ENCODE measurements at regions not wholly inside any gene's neighbourhood (a gene's known extent, or its start where the extent isn't known, plus 50 kb on each side); places are given as distances from the start of the nearest gene placed in this dataset.

DNA sequence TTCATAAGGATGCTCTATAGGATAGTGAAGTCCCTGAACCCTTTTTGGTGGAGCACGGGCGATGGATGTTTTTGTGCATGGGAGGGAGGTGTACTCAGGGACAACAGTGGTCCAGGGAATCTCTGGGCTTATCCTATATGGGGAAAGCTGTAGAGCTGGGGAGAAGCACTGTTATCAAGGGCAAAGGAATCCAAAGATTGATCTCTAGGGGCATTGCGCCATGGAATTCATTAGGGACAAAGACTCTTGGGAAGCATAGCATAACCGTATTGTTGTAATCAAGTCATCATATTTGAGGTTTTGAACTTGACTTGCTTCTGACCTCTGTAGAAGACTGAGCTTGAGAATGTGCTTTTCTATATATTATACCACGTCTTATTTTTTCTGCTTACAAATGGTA, 172.9 kb upstream of the ZFHX3 start:
- Histone ChIP-seq H3K27ac (no peak overlapping the region), H3K27me3 (no peaks in the 10 kb centered on the region), H3K4me1 (no peaks in the 10 kb centered on the region), H3K9me3 (no peaks in the 10 kb centered on the region), H3K4me3 (no peak overlapping the region), H3K36me3 (no peaks in the 10 kb centered on the region)
- DNase-seq (ENCODE audit: low spot score): no peak
- TF ChIP-seq CTCF (IDR thresholded peaks at IDR 0.05): no peak

GRCh38 chr16:73219176-73219575, 171.2 kb upstream of the ZFHX3 start:
- no peak overlapping the region for H3K4me3 ChIP-seq
- no peaks in the 10 kb centered on the region for H3K9me3 ChIP-seq
- H3K4me1 ChIP-seq: no peaks in the 10 kb centered on the region
- no peaks in the 10 kb centered on the region for H3K27me3 ChIP-seq
- no peak for DNase-seq (ENCODE audit: low spot score)
- H3K36me3 ChIP-seq: no peaks in the 10 kb centered on the region
- TF ChIP-seq CTCF (IDR thresholded peaks at IDR 0.05): no peak
- no peak overlapping the region for H3K27ac ChIP-seq

GRCh38 chr16:73217654-73218053, 169.7 kb upstream of the ZFHX3 start:
- Histone ChIP-seq H3K27me3 (no peaks in the 10 kb centered on the region), H3K36me3 (no peaks in the 10 kb centered on the region), H3K4me3 (no peak overlapping the region), H3K27ac (no peak overlapping the region), H3K9me3 (no peaks in the 10 kb centered on the region), H3K4me1 (no peaks in the 10 kb centered on the region)
- TF ChIP-seq CTCF (IDR thresholded peaks at IDR 0.05): no peak
- DNase-seq (ENCODE audit: low spot score): no peak

DNA sequence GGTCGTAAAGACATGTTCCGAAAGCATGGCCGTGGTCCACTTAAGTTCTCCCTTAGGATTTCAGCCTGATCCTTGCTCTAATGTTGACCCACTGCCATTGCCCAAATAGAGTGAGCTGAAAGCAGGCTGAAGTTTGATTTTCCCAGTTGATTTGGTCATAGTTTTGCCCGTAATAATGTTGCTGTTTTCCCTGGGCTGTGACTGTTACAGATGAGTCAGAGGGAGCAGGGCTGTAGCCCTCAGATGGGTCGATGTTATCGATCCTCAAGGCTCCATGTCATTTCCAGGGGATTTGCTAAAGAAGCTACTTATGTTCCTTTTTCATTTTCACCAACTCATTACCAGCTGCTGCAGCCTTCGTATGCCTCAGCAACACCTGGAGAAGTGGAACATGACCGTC, 169.0 kb upstream of the ZFHX3 start:
- Histone ChIP-seq H3K9me3 (no peaks in the 10 kb centered on the region), H3K27ac (no peak overlapping the region), H3K27me3 (no peaks in the 10 kb centered on the region), H3K4me1 (no peaks in the 10 kb centered on the region), H3K4me3 (no peak overlapping the region), H3K36me3 (no peaks in the 10 kb centered on the region)
- no peak for DNase-seq (ENCODE audit: low spot score)
- TF ChIP-seq CTCF (IDR thresholded peaks at IDR 0.05): no peak

- no peaks in the 10 kb centered on the region for H3K36me3 ChIP-seq
- peak overlapping the region; percentile 12 to 39 for H3K27ac ChIP-seq
- no peaks in the 10 kb centered on the region for H3K4me1 ChIP-seq
- H3K9me3 ChIP-seq: no peaks in the 10 kb centered on the region
- TF ChIP-seq CTCF (IDR thresholded peaks at IDR 0.05): no peak
- DNase-seq (ENCODE audit: low spot score): no peak
- no peak overlapping the region for H3K4me3 ChIP-seq
- no peaks in the 10 kb centered on the region for H3K27me3 ChIP-seq
These were observed 167.9 kb upstream of the ZFHX3 start for GRCh38 chr16:73215678-73216377.
